Upper lobe of left lung (tissue), 4 donors: ENCODE measurements at regions not wholly inside any gene's neighbourhood (a gene's known extent, or its start where the extent isn't known, plus 50 kb on each side); places are given as distances from the start of the nearest gene placed in this dataset.
"Not testable (repeated sequence)": the region's sequence is repeated elsewhere in the genome, so short reads cannot be mapped to it uniquely, and the experiment has no call there.

Experiments
- EP300 ChIP-seq, 4 donors: sonication (generic); formaldehyde crosslinking; IDR thresholded peaks; one replicate each; pipeline ENCODE4 v1.5.1; 2017; ENCODE audit warnings: antibody characterized with exemption in 4 of 4, control low read depth in 2 of 4
- POLR2A ChIP-seq, 4 donors: fragments of 450-650 bp; IDR thresholded peaks; one replicate each; pipeline ENCODE4 v1.5.1; 2016 to 2017; ENCODE audit warnings: antibody characterized with exemption in 4 of 4, mild to moderate bottlenecking in 2 of 4
- TF ChIP-seq, protein P1 (sequence below), 6 experiments: fragments of 450-650 bp in 4 of 6; fragments of 200-600 bp in 2 of 6; sonication (generic) in 2 of 6; IDR thresholded peaks; one replicate each; pipeline ENCODE4 v1.5.1; 2016 to 2019; ENCODE audit warnings: antibody characterized with exemption in 6 of 6

DNA sequence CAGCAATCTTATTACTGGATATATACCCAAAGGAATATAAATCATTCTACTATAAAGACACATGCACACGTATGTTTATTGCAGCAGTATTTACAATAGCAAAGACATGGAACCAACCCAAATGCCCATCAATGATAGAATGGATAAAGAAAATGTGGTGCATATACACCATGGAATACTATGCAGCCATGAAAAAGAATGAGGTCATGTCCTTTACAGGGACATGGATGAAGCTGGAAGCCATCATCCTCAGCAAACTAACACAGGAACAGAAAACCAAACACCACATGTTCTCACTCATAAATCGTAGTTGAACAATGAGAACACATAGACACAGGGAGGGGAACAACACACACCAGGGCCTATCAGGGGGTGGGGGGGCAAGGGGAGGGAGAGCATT, 353.9 kb upstream of the ATP10A start:
- not testable (repeated sequence) for TF ChIP-seq EP300, POLR2A (IDR thresholded peaks at IDR 0.05)
- TF ChIP-seq, protein P1, sequence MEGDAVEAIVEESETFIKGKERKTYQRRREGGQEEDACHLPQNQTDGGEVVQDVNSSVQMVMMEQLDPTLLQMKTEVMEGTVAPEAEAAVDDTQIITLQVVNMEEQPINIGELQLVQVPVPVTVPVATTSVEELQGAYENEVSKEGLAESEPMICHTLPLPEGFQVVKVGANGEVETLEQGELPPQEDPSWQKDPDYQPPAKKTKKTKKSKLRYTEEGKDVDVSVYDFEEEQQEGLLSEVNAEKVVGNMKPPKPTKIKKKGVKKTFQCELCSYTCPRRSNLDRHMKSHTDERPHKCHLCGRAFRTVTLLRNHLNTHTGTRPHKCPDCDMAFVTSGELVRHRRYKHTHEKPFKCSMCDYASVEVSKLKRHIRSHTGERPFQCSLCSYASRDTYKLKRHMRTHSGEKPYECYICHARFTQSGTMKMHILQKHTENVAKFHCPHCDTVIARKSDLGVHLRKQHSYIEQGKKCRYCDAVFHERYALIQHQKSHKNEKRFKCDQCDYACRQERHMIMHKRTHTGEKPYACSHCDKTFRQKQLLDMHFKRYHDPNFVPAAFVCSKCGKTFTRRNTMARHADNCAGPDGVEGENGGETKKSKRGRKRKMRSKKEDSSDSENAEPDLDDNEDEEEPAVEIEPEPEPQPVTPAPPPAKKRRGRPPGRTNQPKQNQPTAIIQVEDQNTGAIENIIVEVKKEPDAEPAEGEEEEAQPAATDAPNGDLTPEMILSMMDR (IDR thresholded peaks at IDR 0.05), result not testable (repeated sequence)
